OCI-LY7 (cell line): ENCODE measurements at regions not wholly inside any gene's neighbourhood (a gene's known extent, or its start where the extent isn't known, plus 50 kb on each side); places are given as distances from the start of the nearest gene placed in this dataset.

Source experiments
- BruUV-seq: library from RNA; stranded (reverse); fragments of 400-500 nt; replicated peaks from 2 replicates; lab custom pipeline; 2021; lab: Mats Ljungman, UMichigan
- CTCF ChIA-PET: fragments of 300-600 bp; sonication (Branson Sonifier 250); formaldehyde crosslinking; loops from one replicate; lab custom pipeline; 2022; ENCODE audit warnings: antibody characterized with exemption; ENCODE audit not compliant: unreplicated experiment; lab: Charles Lee
- POLR2A ChIA-PET: fragments of 300-600 bp; sonication (Branson Sonifier 250); formaldehyde crosslinking; loops from one replicate; lab custom pipeline; 2022; ENCODE audit warnings: antibody characterized with exemption; lab: Charles Lee
- DNase-seq: peaks from one replicate; pipeline ENCODE4 v3.0.0-alpha.2; 2015; ENCODE audit warnings: low spot score
- H2AFZ ChIP-seq: fragments of 200-600 bp; sonication (generic), shearing (Covaris generic); 2 replicates; pipeline ENCODE4 v1.6.1; 2014; ENCODE audit warnings: mild to moderate bottlenecking, antibody characterized with exemption, low read length, moderate library complexity
- H3K27ac ChIP-seq: fragments of 200-600 bp; sonication (generic); 2 replicates; pipeline ENCODE4 v1.5.1; 2014; ENCODE audit warnings: mixed run types, low read depth, mild to moderate bottlenecking, moderate library complexity, low read length, inconsistent platforms; ENCODE audit not compliant: poor library complexity, severe bottlenecking
- H3K36me3 ChIP-seq: fragments of 200-600 bp; sonication (generic); 2 replicates; pipeline ENCODE4 v1.6.1; 2014; ENCODE audit warnings: mild to moderate bottlenecking, antibody characterized with exemption, low read length, moderate library complexity, mixed read lengths; ENCODE audit not compliant: insufficient read depth
- H3K4me1 ChIP-seq: fragments of 200-600 bp; sonication (generic); 2 replicates; pipeline ENCODE4 v1.5.1; 2014; ENCODE audit warnings: mild to moderate bottlenecking, low read length; ENCODE audit not compliant: insufficient read depth, poor library complexity, severe bottlenecking
- H3K4me2 ChIP-seq: fragments of 200-600 bp; sonication (generic); 2 replicates; pipeline ENCODE4 v1.6.1; 2014; ENCODE audit warnings: mild to moderate bottlenecking, low read length
- H3K4me3 ChIP-seq: fragments of 200-600 bp; sonication (generic); 2 replicates; pipeline ENCODE4 v1.5.1; 2014; ENCODE audit warnings: mild to moderate bottlenecking, low read depth, low read length; ENCODE audit not compliant: poor library complexity, severe bottlenecking
- H3K79me2 ChIP-seq: fragments of 200-600 bp; sonication (generic); 2 replicates; pipeline ENCODE4 v1.6.1; 2016; ENCODE audit warnings: low read depth, mild to moderate bottlenecking, low read length, moderate library complexity, mixed read lengths; ENCODE audit not compliant: insufficient read depth
- H3K9me2 ChIP-seq: fragments of 200-600 bp; sonication (generic); 2 replicates; pipeline ENCODE4 v1.6.1; 2016; ENCODE audit warnings: mild to moderate bottlenecking, low read length, mixed read lengths; ENCODE audit not compliant: insufficient read depth
- H3K9me3 ChIP-seq: fragments of 200-600 bp; sonication (generic); 2 replicates; pipeline ENCODE4 v1.6.1; 2014; ENCODE audit warnings: mild to moderate bottlenecking, mixed run types, low read length, mixed read lengths
- H4K20me1 ChIP-seq: fragments of 200-600 bp; sonication (generic); 2 replicates; pipeline ENCODE4 v1.6.1; 2014; ENCODE audit warnings: mild to moderate bottlenecking, antibody characterized with exemption, low read length, moderate library complexity, mixed read lengths; ENCODE audit not compliant: insufficient read depth
- EZH2phosphoT487 ChIP-seq: fragments of 200-600 bp; sonication (generic); IDR thresholded peaks from 2 replicates; pipeline ENCODE4 v1.6.1; 2018; ENCODE audit warnings: low read depth, borderline replicate concordance, mild to moderate bottlenecking, mixed run types, antibody characterized with exemption, low read length, moderate library complexity, mixed read lengths
- intact Hi-C: fragments of 100-400 bp; cut with micrococcal nuclease; formaldehyde crosslinking; loops from one replicate; pipeline ENCODE4 v1.10.0; 2022; ENCODE audit not compliant: unreplicated experiment
- TF ChIP-seq, protein P1 (sequence below): fragments of 200-600 bp; sonication (generic); conservative IDR thresholded peaks from 2 replicates; pipeline ENCODE4 v1.5.1; 2014; ENCODE audit warnings: mild to moderate bottlenecking, antibody characterized with exemption, low read length, moderate library complexity, mixed read lengths

GRCh38 chr4:144592264-144592663 lies 53.7 kb upstream of the HHIP start:
- H3K27ac ChIP-seq, result no peak overlapping the region
- DNase-seq, result no peak
- H4K20me1 ChIP-seq, result no peaks in the 10 kb centered on the region
- POLR2A ChIA-PET, result no interaction called here
- CTCF ChIA-PET, result no interaction called here
- no peaks in the 10 kb centered on the region for H3K9me2 ChIP-seq
- no TSS peak for BruUV-seq
- no peaks in the 10 kb centered on the region for H3K79me2 ChIP-seq
- no peaks in the 10 kb centered on the region for H3K4me1 ChIP-seq
- TF ChIP-seq, protein P1, sequence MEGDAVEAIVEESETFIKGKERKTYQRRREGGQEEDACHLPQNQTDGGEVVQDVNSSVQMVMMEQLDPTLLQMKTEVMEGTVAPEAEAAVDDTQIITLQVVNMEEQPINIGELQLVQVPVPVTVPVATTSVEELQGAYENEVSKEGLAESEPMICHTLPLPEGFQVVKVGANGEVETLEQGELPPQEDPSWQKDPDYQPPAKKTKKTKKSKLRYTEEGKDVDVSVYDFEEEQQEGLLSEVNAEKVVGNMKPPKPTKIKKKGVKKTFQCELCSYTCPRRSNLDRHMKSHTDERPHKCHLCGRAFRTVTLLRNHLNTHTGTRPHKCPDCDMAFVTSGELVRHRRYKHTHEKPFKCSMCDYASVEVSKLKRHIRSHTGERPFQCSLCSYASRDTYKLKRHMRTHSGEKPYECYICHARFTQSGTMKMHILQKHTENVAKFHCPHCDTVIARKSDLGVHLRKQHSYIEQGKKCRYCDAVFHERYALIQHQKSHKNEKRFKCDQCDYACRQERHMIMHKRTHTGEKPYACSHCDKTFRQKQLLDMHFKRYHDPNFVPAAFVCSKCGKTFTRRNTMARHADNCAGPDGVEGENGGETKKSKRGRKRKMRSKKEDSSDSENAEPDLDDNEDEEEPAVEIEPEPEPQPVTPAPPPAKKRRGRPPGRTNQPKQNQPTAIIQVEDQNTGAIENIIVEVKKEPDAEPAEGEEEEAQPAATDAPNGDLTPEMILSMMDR, result no peak
- no peak for TF ChIP-seq EZH2phosphoT487
- H3K4me2 ChIP-seq, result no peak overlapping the region
- intact Hi-C loops, result no loop called here
- no peak overlapping the region for H2AFZ ChIP-seq
- H3K9me3 ChIP-seq, result no peaks in the 10 kb centered on the region
- no peak overlapping the region for H3K4me3 ChIP-seq
- no peaks in the 10 kb centered on the region for H3K36me3 ChIP-seq

- BruUV-seq, result no TSS peak
- Histone ChIP-seq H3K4me3 (no peak overlapping the region), H2AFZ (no peak overlapping the region), H3K9me3 (no peaks in the 10 kb centered on the region), H3K79me2 (no peaks in the 10 kb centered on the region), H3K9me2 (no peaks in the 10 kb centered on the region), H3K4me2 (no peak overlapping the region), H3K36me3 (no peaks in the 10 kb centered on the region), H4K20me1 (no peaks in the 10 kb centered on the region), H3K4me1 (no peaks in the 10 kb centered on the region), H3K27ac (no peak overlapping the region)
- intact Hi-C loops, result no loop called here
- ChIA-PET CTCF (no interaction called here), POLR2A (no interaction called here)
- DNase-seq, result no peak
- TF ChIP-seq, protein P1, result no peak
- TF ChIP-seq EZH2phosphoT487, result no peak
Measured at GRCh38 chr4:144594471-144594986, 51.4 kb upstream of the HHIP start.

DNA sequence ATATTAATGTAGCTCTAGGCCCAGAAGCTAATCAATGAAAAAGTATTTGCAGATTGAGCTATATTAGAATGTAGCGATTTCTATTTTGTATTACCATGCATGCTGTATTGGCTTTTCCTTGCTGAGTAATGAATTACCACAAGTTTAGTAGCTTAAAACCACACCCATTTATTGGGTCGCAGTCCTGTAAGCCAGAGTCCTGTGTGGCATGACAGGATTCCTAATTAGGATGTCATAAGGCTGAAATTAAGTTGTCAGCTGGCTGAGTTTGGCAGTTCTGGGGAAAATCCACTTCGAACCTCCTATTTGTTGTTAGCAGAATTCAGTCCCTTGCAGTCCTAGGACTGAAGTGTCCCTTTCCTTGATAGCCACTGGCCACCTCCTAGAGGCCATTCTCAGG lies 50.3 kb upstream of the HHIP start:
- intact Hi-C loops, result no loop called here
- Histone ChIP-seq H3K36me3 (no peaks in the 10 kb centered on the region), H3K27ac (no peak overlapping the region), H4K20me1 (no peaks in the 10 kb centered on the region), H3K79me2 (no peaks in the 10 kb centered on the region), H3K4me2 (no peak overlapping the region), H3K4me3 (no peak overlapping the region), H2AFZ (no peak overlapping the region), H3K4me1 (no peaks in the 10 kb centered on the region), H3K9me3 (no peaks in the 10 kb centered on the region), H3K9me2 (no peaks in the 10 kb centered on the region)
- BruUV-seq, result no TSS peak
- CTCF ChIA-PET, result no interaction called here
- DNase-seq, result no peak
- POLR2A ChIA-PET, result interaction anchor here (0.6 to 0.7 kb wide), 2 partner anchors 13 to 482 kb away, joined by 3 read pairs; no protein-coding TSS in a partner anchor
- TF ChIP-seq EZH2phosphoT487, result no peak
- TF ChIP-seq, protein P1, result no peak
